NCI-H1694 treated with DMSO at 0.1 percent for 48 hours (cell line): ENCODE measurements at regions not wholly inside any gene's neighbourhood (a gene's known extent, or its start where the extent isn't known, plus 50 kb on each side); places are given as distances from the start of the nearest gene placed in this dataset.
"Not testable (repeated sequence)": the region's sequence is repeated elsewhere in the genome, so short reads cannot be mapped to it uniquely, and the experiment has no call there.

ENCODE experiments used
- DNase-seq: peaks from one replicate; lab custom pipeline; 2025; lab: John Stamatoyannopoulos, UW

GRCh38 chr14:106004937-106005795 lies 478.8 kb downstream of the TMEM121 start:
- not testable (repeated sequence) for DNase-seq

DNA sequence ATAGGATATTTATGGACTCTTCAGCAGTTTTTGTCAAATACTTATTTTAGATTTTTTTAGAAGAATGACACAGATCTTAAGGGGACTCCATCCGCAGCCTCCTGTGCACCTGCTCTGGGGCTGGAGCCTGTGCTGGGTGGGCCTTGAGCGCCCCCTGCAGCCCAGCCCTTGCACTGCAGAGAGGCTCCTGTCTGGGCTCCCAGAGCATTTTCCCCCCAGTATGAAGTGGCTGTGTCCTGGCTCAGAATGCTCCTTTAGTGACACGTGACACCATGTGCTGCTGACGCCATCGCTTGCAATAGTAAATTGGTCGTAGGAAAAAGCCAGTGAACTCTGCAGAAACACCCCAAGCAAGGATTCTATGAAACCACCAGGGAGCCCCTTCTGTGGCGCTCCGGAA lies 479.7 kb downstream of the TMEM121 start:
- peak; percentile 70 for DNase-seq

DNA sequence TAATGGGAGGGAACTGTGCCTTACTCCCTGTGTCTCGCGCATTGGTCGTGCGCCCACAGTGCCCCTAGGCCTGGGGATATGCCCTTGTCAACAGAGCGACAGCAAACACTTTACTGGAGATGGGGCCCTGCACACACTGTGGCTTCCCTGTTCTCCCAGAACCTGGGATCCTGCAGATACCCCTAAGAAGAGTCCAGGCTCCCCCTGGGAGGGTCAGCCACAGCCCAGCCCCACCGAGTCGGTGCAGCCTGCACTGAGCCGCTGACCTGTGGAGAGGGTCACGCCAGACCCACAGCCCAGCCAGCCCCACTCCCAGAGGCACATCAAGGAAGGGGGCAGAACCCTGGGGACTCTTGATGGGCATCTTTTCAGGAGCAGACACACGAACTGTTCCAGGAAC lies 480.3 kb downstream of the TMEM121 start:
- not testable (repeated sequence) for DNase-seq

DNA sequence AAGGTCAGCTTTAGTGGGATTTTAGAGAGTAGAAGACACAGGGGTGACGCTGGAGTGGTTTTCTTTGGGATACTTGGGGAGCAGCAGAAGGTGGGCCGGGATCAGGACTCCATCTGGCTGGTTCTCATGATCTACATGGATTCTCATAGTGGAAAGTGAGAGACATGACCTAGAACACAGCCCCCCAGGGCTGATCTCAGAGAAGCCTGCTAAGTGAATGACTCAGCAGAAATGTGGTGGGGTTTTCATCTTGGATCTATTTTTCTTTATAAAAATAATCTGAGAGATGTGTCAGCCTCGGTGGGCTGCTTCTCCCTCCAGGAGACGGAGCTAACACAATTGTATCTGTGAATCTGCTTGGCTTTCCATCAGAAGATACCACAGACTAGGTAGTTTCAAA lies 484.4 kb downstream of the TMEM121 start:
- DNase-seq: no peak

DNA sequence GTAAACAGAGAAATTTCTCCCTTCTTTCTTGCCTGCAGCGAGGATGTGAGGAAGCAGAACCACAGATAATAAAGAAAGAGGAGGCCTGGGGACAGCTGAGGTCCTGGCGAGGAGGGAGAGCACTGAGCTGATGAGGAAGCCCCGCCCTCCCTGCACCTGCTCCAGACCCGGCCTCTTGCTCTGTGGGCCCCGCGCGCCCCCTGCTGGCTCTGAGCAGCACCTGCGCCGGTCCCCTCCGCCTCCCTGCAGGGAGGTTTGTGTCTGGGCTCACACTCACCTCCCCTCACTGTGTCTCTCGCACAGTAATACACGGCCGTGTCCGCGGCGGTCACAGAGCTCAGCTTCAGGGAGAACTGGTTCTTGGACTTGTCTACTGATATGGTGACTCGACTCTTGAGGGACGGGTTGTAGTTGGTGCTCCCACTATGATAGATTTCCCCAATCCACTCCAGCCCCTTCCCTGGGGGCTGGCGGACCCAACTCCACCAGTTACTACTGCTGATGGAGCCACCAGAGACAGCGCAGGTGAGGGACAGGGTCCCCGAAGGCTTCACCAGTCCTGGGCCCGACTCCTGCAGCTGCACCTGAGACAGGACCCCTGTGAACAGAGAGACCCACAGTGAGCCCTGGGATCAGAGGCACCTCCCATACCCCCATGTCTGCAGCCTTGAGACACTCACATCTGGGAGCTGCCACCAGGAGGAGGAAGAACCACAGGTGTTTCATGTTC lies 485.4 kb downstream of the TMEM121 start:
- DNase-seq: peak; percentile 79

DNA sequence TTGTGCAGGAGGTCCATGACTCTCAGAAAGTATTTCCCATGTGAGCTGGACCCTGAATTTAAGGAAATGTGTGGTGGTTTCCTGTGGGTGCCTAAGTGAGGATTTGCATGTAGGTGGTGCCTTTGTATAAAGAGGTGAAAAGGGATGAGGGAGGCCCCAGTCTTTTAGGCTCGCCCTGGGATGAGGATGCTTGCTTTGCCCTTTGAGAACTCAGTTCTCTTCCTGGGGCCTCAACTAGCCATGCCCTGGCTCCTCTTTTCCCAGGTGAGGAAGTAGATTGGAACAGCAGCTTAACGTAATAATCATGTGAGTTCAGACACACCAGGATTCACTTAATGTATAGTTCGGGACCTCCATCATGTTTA lies 486.0 kb downstream of the TMEM121 start:
- DNase-seq: not testable (repeated sequence)

- no peak for DNase-seq
Measured at GRCh38 chr14:106013879-106014376, 487.5 kb downstream of the TMEM121 start.

DNA sequence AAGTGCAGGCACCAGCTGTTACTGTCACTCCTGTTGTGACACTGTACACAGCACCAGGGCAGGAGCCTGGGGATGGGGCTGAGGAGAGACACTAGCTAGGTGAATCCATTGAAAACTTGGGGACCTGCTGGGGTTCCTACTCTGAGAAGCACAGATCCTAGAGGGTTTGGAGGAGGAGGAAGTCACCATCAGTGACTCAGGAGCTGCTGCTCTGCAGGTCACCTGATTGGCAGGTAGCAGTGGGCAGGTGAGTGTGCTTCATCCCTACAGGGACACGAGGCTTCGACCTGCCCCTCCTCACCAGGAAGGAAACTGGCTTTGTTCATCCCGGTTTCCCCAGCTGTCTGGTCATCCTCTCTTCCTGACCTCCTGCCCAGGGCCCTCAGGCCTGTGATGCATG lies 491.6 kb downstream of the TMEM121 start:
- DNase-seq: not testable (repeated sequence)

- DNase-seq: no peak
Measured at GRCh38 chr14:106021832-106022231, 495.4 kb downstream of the TMEM121 start.

DNA sequence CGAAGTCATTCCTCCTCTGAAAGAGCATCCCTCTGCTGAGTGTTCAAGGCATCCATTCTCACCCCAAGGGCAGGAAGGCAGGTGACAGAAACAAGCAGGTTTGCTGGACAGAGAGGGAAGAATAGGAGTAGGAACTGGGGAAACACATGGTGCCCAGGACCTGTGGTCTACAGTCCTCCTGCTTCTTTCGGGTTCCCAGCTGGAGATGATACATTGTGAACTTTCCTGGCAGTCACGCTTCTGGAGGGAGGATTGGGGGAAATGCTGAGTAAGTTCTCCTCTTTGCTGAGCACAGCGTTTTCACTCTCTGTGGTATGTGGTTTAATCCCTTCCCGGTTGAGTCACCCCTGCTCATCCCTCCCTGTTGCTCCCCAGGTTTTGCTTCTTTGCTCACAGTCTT lies 496.3 kb downstream of the TMEM121 start:
- DNase-seq: not testable (repeated sequence)

- no peak for DNase-seq
Measured at GRCh38 chr14:106023411-106023810, 497.0 kb downstream of the TMEM121 start.

GRCh38 chr14:106024983-106025604 lies 498.7 kb downstream of the TMEM121 start:
- no peak for DNase-seq

- DNase-seq: no peak
Measured at GRCh38 chr14:106026026-106026425, 499.6 kb downstream of the TMEM121 start.

DNA sequence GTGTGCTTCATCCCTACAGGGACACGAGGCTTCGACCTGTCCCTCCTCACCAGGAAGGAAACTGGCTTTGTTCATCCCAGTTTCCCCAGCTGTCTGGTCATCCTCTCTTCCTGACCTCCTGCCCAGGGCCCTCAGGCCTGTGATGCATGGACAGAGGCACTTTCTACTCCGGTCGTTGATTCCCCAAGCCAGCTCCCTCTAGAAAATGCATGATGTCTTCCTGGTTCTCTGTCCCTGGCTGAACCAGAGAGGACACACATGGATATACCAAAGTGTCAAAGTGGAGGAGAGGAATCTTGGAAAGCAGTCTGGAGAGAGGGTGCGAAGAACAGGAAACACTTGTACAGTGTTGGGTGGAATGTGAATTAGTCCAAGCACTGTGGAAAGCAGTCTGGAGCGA lies 501.4 kb downstream of the TMEM121 start:
- not testable (repeated sequence) for DNase-seq

DNA sequence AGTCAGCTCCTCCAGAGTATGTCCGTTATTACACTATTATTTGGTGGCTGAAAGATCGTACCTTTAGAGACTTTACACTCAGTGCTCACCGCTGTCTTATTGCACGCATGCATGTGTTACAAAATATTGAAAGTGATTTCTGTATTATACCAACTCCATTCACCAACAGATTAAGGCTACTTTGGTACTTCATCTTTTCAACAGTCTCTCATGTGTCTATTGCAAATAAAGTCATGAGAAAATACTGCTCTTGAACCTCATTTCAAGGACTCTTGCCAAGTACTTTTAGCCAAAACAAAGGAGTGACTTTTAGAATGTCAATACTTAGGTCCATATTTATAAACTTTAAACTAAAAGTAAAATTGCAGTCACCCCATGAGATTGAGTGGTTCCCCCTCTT lies 503.6 kb downstream of the TMEM121 start:
- no peak for DNase-seq

DNA sequence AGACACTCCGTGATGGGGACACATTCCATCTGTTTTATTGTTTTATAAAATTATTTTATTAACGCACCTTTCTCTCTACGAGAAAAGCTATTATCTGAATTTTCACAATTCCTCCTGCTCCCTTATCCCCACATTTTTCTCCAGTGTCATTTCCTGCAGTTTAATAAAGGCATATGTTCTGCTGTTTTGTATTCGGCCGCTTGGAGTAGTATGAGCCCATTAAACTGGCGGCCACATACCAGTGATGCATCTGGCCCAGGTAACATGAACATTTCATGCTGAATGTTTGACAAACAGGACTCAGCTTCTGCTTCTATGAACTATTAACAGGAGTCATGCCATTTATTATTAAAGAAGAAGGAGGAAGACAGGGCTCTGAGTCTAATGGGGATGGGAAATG lies 511.0 kb downstream of the TMEM121 start:
- no peak for DNase-seq

- DNase-seq: no peak
Measured at GRCh38 chr14:106038263-106038662, 511.9 kb downstream of the TMEM121 start.

DNA sequence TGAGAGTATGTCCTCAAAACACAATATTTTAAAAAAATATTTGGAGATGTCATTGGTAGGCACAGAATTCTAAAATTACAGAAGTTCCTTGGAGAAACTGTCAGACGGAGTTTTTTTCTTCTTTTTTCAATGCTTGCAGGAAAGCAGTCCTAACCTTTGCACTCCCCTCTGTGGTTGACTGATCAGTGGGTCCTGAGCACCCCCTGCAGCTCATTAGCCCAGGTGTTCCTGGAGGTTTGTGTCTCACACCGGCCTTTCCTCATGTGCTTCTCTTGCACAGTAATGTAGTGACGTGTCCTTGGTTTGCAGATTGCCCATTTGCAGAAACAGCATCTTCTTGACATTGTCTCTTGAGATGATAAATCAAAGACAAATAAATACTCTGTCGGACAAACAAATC lies 513.0 kb downstream of the TMEM121 start:
- peak; percentile 86 for DNase-seq

GRCh38 chr14:106044515-106044914 lies 518.1 kb downstream of the TMEM121 start:
- no peak for DNase-seq

GRCh38 chr14:106044949-106045596 lies 518.7 kb downstream of the TMEM121 start:
- DNase-seq: peak; percentile 82

GRCh38 chr14:106051796-106052195 lies 525.4 kb downstream of the TMEM121 start:
- DNase-seq: no peak

DNA sequence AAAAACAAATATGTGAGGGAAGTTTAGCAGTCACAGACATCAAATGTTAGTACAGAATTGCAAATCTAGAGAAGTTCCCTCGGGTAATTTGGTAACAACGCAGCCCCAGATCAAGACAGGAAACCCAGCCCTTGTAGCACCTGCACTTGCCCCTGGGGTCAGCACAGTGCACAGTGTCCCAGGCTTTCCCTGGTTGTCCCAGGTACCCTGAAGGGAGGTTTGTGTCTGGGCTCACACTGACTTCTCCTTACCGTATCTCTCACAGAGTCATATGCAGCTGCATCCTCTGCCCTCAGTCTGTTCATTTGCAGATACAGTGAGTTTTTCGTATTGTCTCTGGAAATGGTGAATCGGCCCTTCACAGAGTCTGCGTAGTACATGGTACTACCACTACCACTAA lies 528.9 kb downstream of the TMEM121 start:
- no peak for DNase-seq
